ENCODE measurements at regions not wholly inside any gene's neighbourhood (a gene's known extent, or its start where the extent isn't known, plus 50 kb on each side); places are given as distances from the start of the nearest gene placed in this dataset.

- TF ChIP-seq POLR2A (IDR thresholded peaks at IDR 0.05; ENCODE audit: low read length) (no peak), GATA1 (IDR thresholded peaks at IDR 0.05; ENCODE audit: low read depth, low read length) (no peak)
Measured at GRCh38 chr3:34780294-34780693, 859.0 kb upstream of the ARPP21 start.
